HCT116 (cell line): ENCODE measurements at regions not wholly inside any gene's neighbourhood (a gene's known extent, or its start where the extent isn't known, plus 50 kb on each side); places are given as distances from the start of the nearest gene placed in this dataset.

Experiments used
- ATAC-seq: fragments of 200-7000 bp; cut with Tn5 transposase; 2 replicates; pipeline ENCODE4 v1.9.1; 2020; ENCODE audit warnings: mild to moderate bottlenecking, moderate library complexity
- BruUV-seq: library from RNA; stranded (reverse); fragments of 400-500 nt; replicated peaks from 2 replicates; lab custom pipeline; 2021; lab: Mats Ljungman, UMichigan
- CTCF ChIA-PET: fragments of 300-600 bp; sonication (Branson Sonifier 250); formaldehyde crosslinking; loops from one replicate; lab custom pipeline; 2021; ENCODE audit warnings: antibody characterized with exemption; lab: Charles Lee
- POLR2A ChIA-PET: fragments of 300-600, 350-600 bp; sonication (Branson Sonifier 250); formaldehyde crosslinking; loops from one replicate; lab custom pipeline; 2021; ENCODE audit warnings: antibody characterized with exemption; lab: Charles Lee
- RAD21 ChIA-PET, 2 experiments: fragments of 300-600 bp; sonication (Branson Sonifier 250); formaldehyde crosslinking; loops; one replicate each; lab custom pipeline; 2023; ENCODE audit warnings: low total read pairs in 2 of 2; ENCODE audit not compliant: uncharacterized antibody in 2 of 2, unreplicated experiment in 2 of 2, low non-redundant PET in 1 of 2; lab: Charles Lee
- DNase-seq: peaks from one replicate; pipeline ENCODE4 v3.0.0-alpha.2; 2010; ENCODE audit warnings: low read depth, low spot score
- H2AFZ ChIP-seq: fragments of 200-600 bp; shearing (Covaris generic), sonication (generic); 2 replicates; pipeline ENCODE4 v1.6.1; 2017; ENCODE audit warnings: low read depth, mixed run types, mixed read lengths, antibody characterized with exemption, low read length; ENCODE audit not compliant: poor library complexity, severe bottlenecking
- H3K27ac ChIP-seq: 2 replicates; pipeline ENCODE4 v1.5.1; 2012; ENCODE audit warnings: low read depth, low read length
- H3K27me3 ChIP-seq: fragments of 200-600 bp; sonication (generic); 2 replicates; pipeline ENCODE4 v1.6.1; 2016; ENCODE audit warnings: mixed run types, low read length, mixed read lengths; ENCODE audit not compliant: insufficient read depth
- H3K36me3 ChIP-seq, 2 experiments: fragments of 200-500 bp in 1 of 2; fragments of 200-600 bp in 1 of 2; sonication (Bioruptor generic) in 1 of 2; sonication (generic) in 1 of 2; 2 replicates each; pipeline versions ENCODE4 v1.5.1 to v1.6.1; 2014 to 2016; ENCODE audit warnings: low read length in 2 of 2, inconsistent platforms in 1 of 2, mixed read lengths in 1 of 2, mixed run types in 1 of 2; ENCODE audit not compliant: insufficient read depth in 2 of 2, control insufficient read depth in 1 of 2
- H3K4me1 ChIP-seq, 2 experiments: fragments of 200-600 bp in 1 of 2; sonication (generic) in 1 of 2; 2 replicates each; pipeline versions ENCODE4 v1.5.1 to v1.6.1; 2012 to 2017; ENCODE audit warnings: low read length in 2 of 2, inconsistent platforms in 1 of 2, mild to moderate bottlenecking in 1 of 2, mixed read lengths in 1 of 2, mixed run types in 1 of 2, moderate library complexity in 1 of 2; ENCODE audit not compliant: insufficient read depth in 2 of 2, control insufficient read depth in 1 of 2
- H3K4me2 ChIP-seq: fragments of 200-600 bp; sonication (generic); 2 replicates; pipeline ENCODE4 v1.6.1; 2017; ENCODE audit warnings: mixed run types, low read length, mixed read lengths
- H3K4me3 ChIP-seq, 2 experiments: fragments of 200-600 bp in 1 of 2; sonication (generic) in 1 of 2; replicated peaks in 1 of 2; 2 replicates each; pipeline ENCODE4 v1.5.1; 2011 to 2016; ENCODE audit warnings: low read length in 2 of 2, control low read depth in 1 of 2, low read depth in 1 of 2, mild to moderate bottlenecking in 1 of 2, mixed read lengths in 1 of 2, mixed run types in 1 of 2
- H3K79me2 ChIP-seq: fragments of 200-600 bp; sonication (generic); 2 replicates; pipeline ENCODE4 v1.6.1; 2017; ENCODE audit warnings: mild to moderate bottlenecking, mixed run types, low read length, moderate library complexity, mixed read lengths; ENCODE audit not compliant: insufficient read depth
- H3K9ac ChIP-seq: fragments of 200-600 bp; sonication (generic); 2 replicates; pipeline ENCODE4 v1.6.1; 2016; ENCODE audit warnings: low read length, mixed read lengths
- H3K9me2 ChIP-seq: fragments of 200-600 bp; sonication (generic), shearing (Covaris generic); 2 replicates; pipeline ENCODE4 v1.6.1; 2017; ENCODE audit warnings: mixed run types, mild to moderate bottlenecking, moderate library complexity; ENCODE audit not compliant: insufficient read depth
- H3K9me3 ChIP-seq, 2 experiments: fragments of 200-500 bp in 1 of 2; fragments of 200-600 bp in 1 of 2; sonication (Bioruptor generic) in 1 of 2; sonication (generic) in 1 of 2; 2 replicates each; pipeline ENCODE4 v1.6.1; 2014 to 2017; ENCODE audit warnings: low read length in 2 of 2, mixed read lengths in 2 of 2, inconsistent platforms in 1 of 2, low read depth in 1 of 2, mild to moderate bottlenecking in 1 of 2, mixed run types in 1 of 2, moderate library complexity in 1 of 2; ENCODE audit not compliant: control insufficient read depth in 1 of 2, insufficient read depth in 1 of 2
- H4K20me1 ChIP-seq: fragments of 200-600 bp; sonication (generic), shearing (Covaris generic); 2 replicates; pipeline ENCODE4 v1.6.1; 2017; ENCODE audit warnings: mixed run types, mild to moderate bottlenecking, moderate library complexity; ENCODE audit not compliant: insufficient read depth
- EGR1 ChIP-seq: IDR thresholded peaks from 2 replicates; pipeline ENCODE4 v1.6.1; 2012; ENCODE audit warnings: low read depth
- ELF1 ChIP-seq: IDR thresholded peaks from 2 replicates; pipeline ENCODE4 v1.6.1; 2012; ENCODE audit warnings: low read depth, borderline replicate concordance
- EZH2 ChIP-seq: fragments of 200-600 bp; sonication (generic); IDR thresholded peaks from 2 replicates; pipeline ENCODE4 v1.6.1; 2017; ENCODE audit warnings: antibody characterized with exemption, mixed run types
- FOSL1 ChIP-seq: IDR thresholded peaks from 2 replicates; pipeline ENCODE4 v1.6.1; 2012; ENCODE audit warnings: low read depth
- JUND ChIP-seq: IDR thresholded peaks from 2 replicates; pipeline ENCODE4 v1.6.1; 2012
- MAX ChIP-seq: IDR thresholded peaks from 2 replicates; pipeline ENCODE4 v1.6.1; 2012
- POLR2AphosphoS5 ChIP-seq: IDR thresholded peaks from 2 replicates; pipeline ENCODE4 v1.6.1; 2011; ENCODE audit warnings: mild to moderate bottlenecking, low read depth, low read length, moderate library complexity
- SP1 ChIP-seq: IDR thresholded peaks from 2 replicates; pipeline ENCODE4 v1.6.1; 2012; ENCODE audit warnings: low read depth
- SRF ChIP-seq: IDR thresholded peaks from 2 replicates; pipeline ENCODE4 v1.6.1; 2012; ENCODE audit warnings: low read depth
- YY1 ChIP-seq: IDR thresholded peaks from 2 replicates; pipeline ENCODE4 v1.6.1; 2011; ENCODE audit warnings: low read length, low read depth, moderate library complexity, mild to moderate bottlenecking; ENCODE audit not compliant: insufficient replicate concordance; ENCODE audit errors: extremely low read depth
- intact Hi-C: fragments of 100-400 bp; cut with micrococcal nuclease; formaldehyde crosslinking; loops from 2 replicates; pipeline ENCODE4 v1.10.0; 2022
- TF ChIP-seq, protein P1 (sequence below): IDR thresholded peaks from 2 replicates; pipeline ENCODE4 v1.6.1; 2011; ENCODE audit warnings: mild to moderate bottlenecking, low read length, moderate library complexity; ENCODE audit not compliant: insufficient replicate concordance; ENCODE audit errors: extremely low read depth

- TF ChIP-seq, protein P1, sequence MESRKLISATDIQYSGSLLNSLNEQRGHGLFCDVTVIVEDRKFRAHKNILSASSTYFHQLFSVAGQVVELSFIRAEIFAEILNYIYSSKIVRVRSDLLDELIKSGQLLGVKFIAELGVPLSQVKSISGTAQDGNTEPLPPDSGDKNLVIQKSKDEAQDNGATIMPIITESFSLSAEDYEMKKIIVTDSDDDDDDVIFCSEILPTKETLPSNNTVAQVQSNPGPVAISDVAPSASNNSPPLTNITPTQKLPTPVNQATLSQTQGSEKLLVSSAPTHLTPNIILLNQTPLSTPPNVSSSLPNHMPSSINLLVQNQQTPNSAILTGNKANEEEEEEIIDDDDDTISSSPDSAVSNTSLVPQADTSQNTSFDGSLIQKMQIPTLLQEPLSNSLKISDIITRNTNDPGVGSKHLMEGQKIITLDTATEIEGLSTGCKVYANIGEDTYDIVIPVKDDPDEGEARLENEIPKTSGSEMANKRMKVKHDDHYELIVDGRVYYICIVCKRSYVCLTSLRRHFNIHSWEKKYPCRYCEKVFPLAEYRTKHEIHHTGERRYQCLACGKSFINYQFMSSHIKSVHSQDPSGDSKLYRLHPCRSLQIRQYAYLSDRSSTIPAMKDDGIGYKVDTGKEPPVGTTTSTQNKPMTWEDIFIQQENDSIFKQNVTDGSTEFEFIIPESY: no peak
- TF ChIP-seq SP1: no peak
Measured at GRCh38 chr15:25605151-25605550, 166.3 kb upstream of the UBE3A start (continued).

DNA sequence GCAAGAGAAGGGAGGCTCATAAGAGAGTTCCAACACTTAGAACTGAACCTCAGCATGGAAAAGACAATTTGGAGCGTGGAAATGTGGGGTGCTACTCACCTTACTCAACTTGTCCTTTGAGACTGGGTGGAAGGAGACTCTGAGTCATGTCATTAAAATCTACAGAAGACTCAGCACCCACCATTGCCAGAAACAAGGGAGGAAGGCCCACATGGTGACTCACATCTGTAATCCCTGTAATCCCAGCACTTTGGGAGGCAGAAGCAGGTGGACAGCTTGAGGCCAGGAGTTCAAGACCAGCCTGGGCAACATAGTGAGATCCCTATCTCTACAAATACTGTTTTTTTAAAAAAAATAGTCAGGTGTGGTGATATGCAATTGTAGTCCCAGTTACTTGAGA lies 161.9 kb upstream of the UBE3A start:
- BruUV-seq: no TSS peak
- Histone ChIP-seq H3K4me1 (no peaks in the 10 kb centered on the region), H3K27me3 (no peaks in the 10 kb centered on the region), H3K9me3 (peaks cover 0 to 21% of the 10 kb centered on the region in 2 experiments; a peak in 2 of 4 replicates), H4K20me1 (no peaks in the 10 kb centered on the region), H3K4me3 (no peak overlapping the region), H2AFZ (no peak overlapping the region), H3K9me2 (no peaks in the 10 kb centered on the region), H3K36me3 (no peaks in the 10 kb centered on the region), H3K79me2 (no peaks in the 10 kb centered on the region), H3K27ac (no peak overlapping the region), H3K4me2 (no peak overlapping the region), H3K9ac (no peak overlapping the region)
- ChIA-PET RAD21 (no interaction called here), CTCF (no interaction called here), POLR2A (no interaction called here)
- DNase-seq (no peak), ATAC-seq (no peak)
- TF ChIP-seq ELF1 (no peak), YY1 (no peak), SRF (no peak), FOSL1 (no peak), POLR2AphosphoS5 (no peak), EZH2 (no peak), JUND (no peak), EGR1 (no peak), MAX (no peak)
- TF ChIP-seq, protein P1: no peak
- intact Hi-C loops: no loop called here
